HepG2 (cell line): ENCODE measurements at regions not wholly inside any gene's neighbourhood (a gene's known extent, or its start where the extent isn't known, plus 50 kb on each side); places are given as distances from the start of the nearest gene placed in this dataset.

Experiments
- ATAC-seq: fragments of 200-7000 bp; cut with Tn5 transposase; 3 replicates; pipeline ENCODE4 v1.9.1; 2020; ENCODE audit warnings: mild to moderate bottlenecking, moderate library complexity
- BruUV-seq: library from RNA; stranded (reverse); fragments of 400-500 nt; replicated peaks from 2 replicates; lab custom pipeline; 2021; lab: Mats Ljungman, UMichigan
- CTCF ChIA-PET: fragments of 300-600 bp; formaldehyde crosslinking; extraction: SDS; loops from one replicate; lab custom pipeline; 2021; ENCODE audit warnings: low total read pairs, inconsistent platforms, low intra/inter-chr PET ratio; lab: Yijun Ruan, JAX
- POLR2A ChIA-PET: fragments of 350-600 bp; sonication (Branson Sonifier 250); formaldehyde crosslinking; loops from one replicate; lab custom pipeline; 2020; ENCODE audit warnings: antibody characterized with exemption, inconsistent platforms; lab: Yijun Ruan, JAX
- DNase-seq: peaks from one replicate; pipeline ENCODE4 v3.0.0-alpha.2; 2015; ENCODE audit warnings: low spot score
- FAIRE-seq: peaks from 3 replicates; lab custom pipeline; 2011; peaks lifted over from hg19 to GRCh38; lab: Jason Lieb, UNC
- H2AFZ ChIP-seq: one replicate; pipeline ENCODE4 v1.6.1; 2011; ENCODE audit warnings: low read length, inconsistent platforms
- H3K27ac ChIP-seq: fragments of 300-600 bp; 3 replicates; pipeline ENCODE4 v1.8.0; 2011; ENCODE audit warnings: mixed run types, mild to moderate bottlenecking, mixed read lengths, low read length, inconsistent platforms; ENCODE audit not compliant: insufficient read depth; ENCODE audit errors: extremely low read length
- H3K27me3 ChIP-seq, 2 experiments: fragments of 200-600 bp in 1 of 2; 2 replicates in 1 of 2; 3 replicates in 1 of 2; pipeline versions ENCODE4 v1.6.0 to v1.8.0; 2011; ENCODE audit warnings: low read length in 2 of 2, mild to moderate bottlenecking in 2 of 2, moderate library complexity in 2 of 2, inconsistent platforms in 1 of 2; ENCODE audit not compliant: insufficient read depth in 2 of 2, control insufficient read depth in 1 of 2
- H3K36me3 ChIP-seq, 2 experiments: fragments of 200-600 bp in 1 of 2; replicated peaks in 1 of 2; 2 replicates in 1 of 2; 3 replicates in 1 of 2; pipeline versions ENCODE4 v1.5.1 to v1.8.0; 2011; ENCODE audit warnings: low read length in 2 of 2, inconsistent platforms in 1 of 2; ENCODE audit not compliant: insufficient read depth in 2 of 2, control insufficient read depth in 1 of 2
- H3K4me1 ChIP-seq: 2 replicates; pipeline ENCODE4 v1.5.1; 2012; ENCODE audit warnings: low read length, inconsistent platforms; ENCODE audit not compliant: insufficient read depth
- H3K4me2 ChIP-seq: 2 replicates; pipeline ENCODE4 v1.6.0; 2011; ENCODE audit warnings: low read depth, low read length, inconsistent platforms
- H3K4me3 ChIP-seq, 3 experiments: fragments of 200-600 bp in 1 of 3; sonication (generic), shearing (Covaris generic) in 1 of 3; replicated peaks in 1 of 3; 2 replicates each; pipeline ENCODE4 v1.5.1; 2011 to 2016; ENCODE audit warnings: low read length in 3 of 3, inconsistent platforms in 2 of 3, low read depth in 2 of 3, mild to moderate bottlenecking in 2 of 3, control low read depth in 1 of 3, mixed read lengths in 1 of 3; ENCODE audit not compliant: insufficient read depth in 1 of 3
- H3K79me2 ChIP-seq: one replicate; pipeline ENCODE4 v1.6.1; 2011; ENCODE audit warnings: low read length, inconsistent platforms; ENCODE audit not compliant: insufficient read depth
- H3K9ac ChIP-seq: 2 replicates; pipeline ENCODE4 v1.6.0; 2011; ENCODE audit warnings: mild to moderate bottlenecking, low read depth, low read length, inconsistent platforms; ENCODE audit not compliant: insufficient read depth
- H3K9me3 ChIP-seq: 2 replicates; pipeline ENCODE4 v1.5.1; 2012; ENCODE audit warnings: mild to moderate bottlenecking, low read length
- H4K20me1 ChIP-seq: 2 replicates; pipeline ENCODE4 v1.6.0; 2011; ENCODE audit warnings: inconsistent platforms, mild to moderate bottlenecking, low read length, moderate library complexity; ENCODE audit not compliant: insufficient read depth
- ARHGAP35 ChIP-seq: sonication (generic); formaldehyde crosslinking; IDR thresholded peaks from 2 replicates; pipeline ENCODE4 v1.9.0; 2022; ENCODE audit warnings: mild to moderate bottlenecking, inconsistent platforms, moderate library complexity, missing genetic modification reagents, borderline replicate concordance
- HDAC6 ChIP-seq: fragments of 200-600 bp; sonication (generic); IDR thresholded peaks from 2 replicates; pipeline ENCODE4 v1.7.0; 2017; ENCODE audit warnings: mild to moderate bottlenecking, antibody characterized with exemption, low read length, low read depth
- HMG20A ChIP-seq: IDR thresholded peaks from 2 replicates; pipeline ENCODE4 v1.6.1; 2016; ENCODE audit warnings: borderline replicate concordance
- IRX3 ChIP-seq: sonication (generic); formaldehyde crosslinking; IDR thresholded peaks from 2 replicates; pipeline ENCODE4 v1.8.1; 2023; ENCODE audit warnings: mild to moderate bottlenecking, low read depth, missing genetic modification reagents, borderline replicate concordance
- NKX3-1 ChIP-seq: sonication (generic); formaldehyde crosslinking; IDR thresholded peaks from 2 replicates; pipeline ENCODE4 v1.5.0; 2020; ENCODE audit warnings: missing genetic modification reagents
- NPAS2 ChIP-seq: sonication (generic); formaldehyde crosslinking; IDR thresholded peaks from 2 replicates; pipeline ENCODE4 v1.8.0; 2022; ENCODE audit warnings: mild to moderate bottlenecking, missing genetic modification reagents, borderline replicate concordance
- RFX3 ChIP-seq: IDR thresholded peaks from 2 replicates; pipeline ENCODE4 v1.6.1; 2016; ENCODE audit warnings: missing biosample characterization, missing genetic modification reagents
- STAT5B ChIP-seq: sonication (generic); formaldehyde crosslinking; IDR thresholded peaks from 2 replicates; pipeline ENCODE4 v1.4.0; 2020; ENCODE audit warnings: missing genetic modification reagents
- ZBTB20 ChIP-seq: sonication (generic); formaldehyde crosslinking; IDR thresholded peaks from 2 replicates; pipeline ENCODE4 v1.8.1; 2023; ENCODE audit warnings: missing genetic modification reagents, low read depth, mild to moderate bottlenecking, borderline replicate concordance
- ZFP41 ChIP-seq: sonication (generic); formaldehyde crosslinking; IDR thresholded peaks from 2 replicates; pipeline ENCODE4 v1.4.0; 2020; ENCODE audit warnings: mild to moderate bottlenecking, missing genetic modification reagents, borderline replicate concordance
- ZNF546 ChIP-seq: sonication (generic); formaldehyde crosslinking; conservative IDR thresholded peaks from 2 replicates; pipeline ENCODE4 v1.8.1; 2023; ENCODE audit warnings: mild to moderate bottlenecking, missing genetic modification reagents
- ZNF572 ChIP-seq: sonication (generic); formaldehyde crosslinking; IDR thresholded peaks from 2 replicates; pipeline ENCODE4 v1.5.1; 2020; ENCODE audit warnings: mild to moderate bottlenecking, missing genetic modification reagents
- WGBS: methylation state at CpG from one replicate; pipeline ENCODE4 v1.1.6; 2017; ENCODE audit warnings: low lambda C conversion rate; 5-methylcytosine and 5-hydroxymethylcytosine counted together
- in situ Hi-C: cut with HindIII; loops from 2 replicates; pipeline ENCODE4 v1.10.0; 2017; ENCODE audit warnings: low pct_unique_long_range_greater_than_20kb; ENCODE audit not compliant: extremely low pct_ligation_motif_present
- intact Hi-C: fragments of 100-400 bp; cut with micrococcal nuclease; formaldehyde crosslinking; loops from one replicate; pipeline ENCODE4 v1.10.0; 2022; ENCODE audit not compliant: unreplicated experiment
- TF ChIP-seq, protein P1 (sequence below): sonication (generic); formaldehyde crosslinking; IDR thresholded peaks from 2 replicates; pipeline ENCODE4 v1.4.0; 2020; ENCODE audit warnings: missing genetic modification reagents
- TF ChIP-seq, protein P2 (sequence below): sonication (generic); formaldehyde crosslinking; IDR thresholded peaks from 2 replicates; pipeline ENCODE4 v1.4.0; 2020; ENCODE audit warnings: missing genetic modification reagents
- TF ChIP-seq, protein P3 (sequence below): sonication (generic); formaldehyde crosslinking; conservative IDR thresholded peaks from 2 replicates; pipeline ENCODE4 v1.4.0; 2020; ENCODE audit warnings: missing genetic modification reagents
- TF ChIP-seq, protein P4 (sequence below): IDR thresholded peaks from 2 replicates; pipeline ENCODE4 v1.6.1; 2016; ENCODE audit warnings: missing genetic modification reagents, missing compliant biosample characterization

DNA sequence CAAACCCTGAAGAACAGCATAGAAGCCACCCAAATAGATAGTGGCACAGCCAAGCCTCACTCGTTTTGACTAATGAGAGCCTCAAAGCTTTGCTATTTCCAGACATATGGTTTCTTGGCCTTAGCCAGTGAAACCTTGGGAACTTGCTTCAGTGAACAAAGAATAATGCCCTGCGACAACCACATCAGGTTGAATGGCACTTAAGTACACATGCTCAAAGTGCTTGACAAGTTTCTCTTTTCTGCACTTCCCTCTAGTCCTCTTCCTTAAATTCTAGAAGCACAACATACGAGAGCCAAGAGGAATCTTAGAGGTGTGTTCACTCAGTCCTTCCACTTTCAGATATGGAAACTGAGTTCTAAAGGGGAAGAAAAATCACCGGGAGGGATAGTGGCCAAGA is 258.3 kb downstream of the HAUS1 start:
- CTCF ChIA-PET = no interaction called here
- H3K4me3 ChIP-seq = no peak overlapping the region
- 26% methylated on average over 3 of the region's 4 CpGs for WGBS
- no peaks in the 10 kb centered on the region for H4K20me1 ChIP-seq
- peaks cover 2 to 5% of the 10 kb centered on the region in 2 experiments; a peak in 2 of 5 replicates for H3K27me3 ChIP-seq
- FAIRE-seq = no peak
- H3K79me2 ChIP-seq = no peaks in the 10 kb centered on the region
- no peak overlapping the region for H3K4me2 ChIP-seq
- POLR2A ChIA-PET = no interaction called here
- H3K4me1 ChIP-seq = no peaks in the 10 kb centered on the region
- no peak for ATAC-seq
- no peak overlapping the region for H3K27ac ChIP-seq
- no peak overlapping the region for H2AFZ ChIP-seq
- H3K9me3 ChIP-seq = no peaks in the 10 kb centered on the region
- in situ Hi-C loops = no loop called here
- no peaks in the 10 kb centered on the region for H3K36me3 ChIP-seq
- no peak for DNase-seq
- no TSS peak for BruUV-seq
- no peak overlapping the region for H3K9ac ChIP-seq
- TF ChIP-seq ZNF572 = no peak
- TF ChIP-seq, protein P1, sequence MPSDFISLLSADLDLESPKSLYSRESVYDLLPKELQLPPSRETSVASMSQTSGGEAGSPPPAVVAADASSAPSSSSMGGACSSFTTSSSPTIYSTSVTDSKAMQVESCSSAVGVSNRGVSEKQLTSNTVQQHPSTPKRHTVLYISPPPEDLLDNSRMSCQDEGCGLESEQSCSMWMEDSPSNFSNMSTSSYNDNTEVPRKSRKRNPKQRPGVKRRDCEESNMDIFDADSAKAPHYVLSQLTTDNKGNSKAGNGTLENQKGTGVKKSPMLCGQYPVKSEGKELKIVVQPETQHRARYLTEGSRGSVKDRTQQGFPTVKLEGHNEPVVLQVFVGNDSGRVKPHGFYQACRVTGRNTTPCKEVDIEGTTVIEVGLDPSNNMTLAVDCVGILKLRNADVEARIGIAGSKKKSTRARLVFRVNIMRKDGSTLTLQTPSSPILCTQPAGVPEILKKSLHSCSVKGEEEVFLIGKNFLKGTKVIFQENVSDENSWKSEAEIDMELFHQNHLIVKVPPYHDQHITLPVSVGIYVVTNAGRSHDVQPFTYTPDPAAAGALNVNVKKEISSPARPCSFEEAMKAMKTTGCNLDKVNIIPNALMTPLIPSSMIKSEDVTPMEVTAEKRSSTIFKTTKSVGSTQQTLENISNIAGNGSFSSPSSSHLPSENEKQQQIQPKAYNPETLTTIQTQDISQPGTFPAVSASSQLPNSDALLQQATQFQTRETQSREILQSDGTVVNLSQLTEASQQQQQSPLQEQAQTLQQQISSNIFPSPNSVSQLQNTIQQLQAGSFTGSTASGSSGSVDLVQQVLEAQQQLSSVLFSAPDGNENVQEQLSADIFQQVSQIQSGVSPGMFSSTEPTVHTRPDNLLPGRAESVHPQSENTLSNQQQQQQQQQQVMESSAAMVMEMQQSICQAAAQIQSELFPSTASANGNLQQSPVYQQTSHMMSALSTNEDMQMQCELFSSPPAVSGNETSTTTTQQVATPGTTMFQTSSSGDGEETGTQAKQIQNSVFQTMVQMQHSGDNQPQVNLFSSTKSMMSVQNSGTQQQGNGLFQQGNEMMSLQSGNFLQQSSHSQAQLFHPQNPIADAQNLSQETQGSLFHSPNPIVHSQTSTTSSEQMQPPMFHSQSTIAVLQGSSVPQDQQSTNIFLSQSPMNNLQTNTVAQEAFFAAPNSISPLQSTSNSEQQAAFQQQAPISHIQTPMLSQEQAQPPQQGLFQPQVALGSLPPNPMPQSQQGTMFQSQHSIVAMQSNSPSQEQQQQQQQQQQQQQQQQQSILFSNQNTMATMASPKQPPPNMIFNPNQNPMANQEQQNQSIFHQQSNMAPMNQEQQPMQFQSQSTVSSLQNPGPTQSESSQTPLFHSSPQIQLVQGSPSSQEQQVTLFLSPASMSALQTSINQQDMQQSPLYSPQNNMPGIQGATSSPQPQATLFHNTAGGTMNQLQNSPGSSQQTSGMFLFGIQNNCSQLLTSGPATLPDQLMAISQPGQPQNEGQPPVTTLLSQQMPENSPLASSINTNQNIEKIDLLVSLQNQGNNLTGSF (CRISPR knock-in tag) = no peak
- no peak for TF ChIP-seq RFX3
- no peak for TF ChIP-seq ZNF546 (CRISPR knock-in tag)
- TF ChIP-seq, protein P2, sequence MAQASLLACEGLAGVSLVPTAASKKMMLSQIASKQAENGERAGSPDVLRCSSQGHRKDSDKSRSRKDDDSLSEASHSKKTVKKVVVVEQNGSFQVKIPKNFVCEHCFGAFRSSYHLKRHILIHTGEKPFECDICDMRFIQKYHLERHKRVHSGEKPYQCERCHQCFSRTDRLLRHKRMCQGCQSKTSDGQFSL = no peak
- no peak for TF ChIP-seq ZBTB20 (CRISPR knock-in tag)
- TF ChIP-seq STAT5B (CRISPR knock-in tag) = no peak
- no peak for TF ChIP-seq ZFP41 (CRISPR knock-in tag)
- no peak for TF ChIP-seq NPAS2 (CRISPR knock-in tag)
- TF ChIP-seq NKX3-1 (CRISPR knock-in tag) = no peak
- TF ChIP-seq, protein P3, sequence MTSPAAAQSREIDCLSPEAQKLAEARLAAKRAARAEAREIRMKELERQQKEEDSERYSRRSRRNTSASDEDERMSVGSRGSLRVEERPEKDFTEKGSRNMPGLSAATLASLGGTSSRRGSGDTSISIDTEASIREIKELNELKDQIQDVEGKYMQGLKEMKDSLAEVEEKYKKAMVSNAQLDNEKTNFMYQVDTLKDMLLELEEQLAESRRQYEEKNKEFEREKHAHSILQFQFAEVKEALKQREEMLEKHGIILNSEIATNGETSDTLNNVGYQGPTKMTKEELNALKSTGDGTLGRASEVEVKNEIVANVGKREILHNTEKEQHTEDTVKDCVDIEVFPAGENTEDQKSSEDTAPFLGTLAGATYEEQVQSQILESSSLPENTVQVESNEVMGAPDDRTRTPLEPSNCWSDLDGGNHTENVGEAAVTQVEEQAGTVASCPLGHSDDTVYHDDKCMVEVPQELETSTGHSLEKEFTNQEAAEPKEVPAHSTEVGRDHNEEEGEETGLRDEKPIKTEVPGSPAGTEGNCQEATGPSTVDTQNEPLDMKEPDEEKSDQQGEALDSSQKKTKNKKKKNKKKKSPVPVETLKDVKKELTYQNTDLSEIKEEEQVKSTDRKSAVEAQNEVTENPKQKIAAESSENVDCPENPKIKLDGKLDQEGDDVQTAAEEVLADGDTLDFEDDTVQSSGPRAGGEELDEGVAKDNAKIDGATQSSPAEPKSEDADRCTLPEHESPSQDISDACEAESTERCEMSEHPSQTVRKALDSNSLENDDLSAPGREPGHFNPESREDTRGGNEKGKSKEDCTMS = no peak
- no peak for TF ChIP-seq IRX3 (CRISPR knock-in tag)
- TF ChIP-seq ARHGAP35 = no peak
- TF ChIP-seq HDAC6 = no peak
- TF ChIP-seq, protein P4, sequence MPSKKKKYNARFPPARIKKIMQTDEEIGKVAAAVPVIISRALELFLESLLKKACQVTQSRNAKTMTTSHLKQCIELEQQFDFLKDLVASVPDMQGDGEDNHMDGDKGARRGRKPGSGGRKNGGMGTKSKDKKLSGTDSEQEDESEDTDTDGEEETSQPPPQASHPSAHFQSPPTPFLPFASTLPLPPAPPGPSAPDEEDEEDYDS (CRISPR knock-in tag) = no peak
- TF ChIP-seq HMG20A (CRISPR knock-in tag) = no peak
- intact Hi-C loops = no loop called here
